Effector memory CD4-positive, alpha-beta T cell (primary cell): ENCODE measurements at regions not wholly inside any gene's neighbourhood (a gene's known extent, or its start where the extent isn't known, plus 50 kb on each side); places are given as distances from the start of the nearest gene placed in this dataset.
"Not testable (repeated sequence)": the region's sequence is repeated elsewhere in the genome, so short reads cannot be mapped to it uniquely, and the experiment has no call there.

Source experiments
- DNase-seq, 3 donors: peaks; one replicate each; pipeline ENCODE4 v3.0.0-alpha.2; 2020
- H3K27ac ChIP-seq: 2 replicates; pipeline ENCODE4 v1.7.0; 2013; ENCODE audit warnings: mild to moderate bottlenecking, low read length, moderate library complexity; ENCODE audit not compliant: insufficient read depth, poor library complexity, severe bottlenecking
- H3K27me3 ChIP-seq: replicated peaks from 2 replicates; pipeline ENCODE4 v1.7.0; 2013; ENCODE audit warnings: mild to moderate bottlenecking, low read length; ENCODE audit not compliant: insufficient read depth, control insufficient read depth, poor library complexity, severe bottlenecking
- H3K36me3 ChIP-seq: 2 replicates; pipeline ENCODE4 v1.7.0; 2013; ENCODE audit warnings: mild to moderate bottlenecking, low read length, moderate library complexity; ENCODE audit not compliant: control insufficient read depth, insufficient read depth
- H3K4me1 ChIP-seq: 2 replicates; pipeline ENCODE4 v1.7.0; 2013; ENCODE audit warnings: low read length, mild to moderate bottlenecking; ENCODE audit not compliant: control insufficient read depth, insufficient read depth, poor library complexity, severe bottlenecking
- H3K4me3 ChIP-seq: 2 replicates; pipeline ENCODE4 v1.7.0; 2013; ENCODE audit warnings: low read length, low read depth, mild to moderate bottlenecking; ENCODE audit not compliant: insufficient read depth, poor library complexity, severe bottlenecking
- H3K9me3 ChIP-seq: 2 replicates; pipeline ENCODE4 v1.7.0; 2013; ENCODE audit warnings: mild to moderate bottlenecking, low read length, moderate library complexity; ENCODE audit not compliant: control insufficient read depth

- H3K36me3 ChIP-seq, H3K4me3 ChIP-seq, H3K27me3 ChIP-seq, H3K9me3 ChIP-seq, H3K4me1 ChIP-seq, H3K27ac ChIP-seq, DNase-seq: not testable (repeated sequence)
These were observed 306.9 kb upstream of the IL12A start for GRCh38 chr3:159681717-159682116.

GRCh38 chr3:159685801-159686200 is 302.8 kb upstream of the IL12A start:
- no peak overlapping the region for H3K27ac ChIP-seq
- H3K4me3 ChIP-seq: no peak overlapping the region
- no peaks in the 10 kb centered on the region for H3K27me3 ChIP-seq
- no peaks in the 10 kb centered on the region for H3K9me3 ChIP-seq
- no peaks in the 10 kb centered on the region for H3K4me1 ChIP-seq
- no peak for DNase-seq
- H3K36me3 ChIP-seq: no peaks in the 10 kb centered on the region

GRCh38 chr3:159693226-159693625 is 295.4 kb upstream of the IL12A start:
- no peaks in the 10 kb centered on the region for H3K27me3 ChIP-seq
- no peaks in the 10 kb centered on the region for H3K9me3 ChIP-seq
- no peaks in the 10 kb centered on the region for H3K36me3 ChIP-seq
- no peak for DNase-seq
- H3K27ac ChIP-seq: no peak overlapping the region
- H3K4me3 ChIP-seq: no peak overlapping the region
- no peaks in the 10 kb centered on the region for H3K4me1 ChIP-seq

- Histone ChIP-seq H3K4me1 (no peaks in the 10 kb centered on the region), H3K27ac (no peak overlapping the region), H3K36me3 (no peaks in the 10 kb centered on the region), H3K4me3 (no peak overlapping the region), H3K27me3 (no peaks in the 10 kb centered on the region), H3K9me3 (no peaks in the 10 kb centered on the region)
- DNase-seq: no peak
These were observed 276.9 kb upstream of the IL12A start for GRCh38 chr3:159711560-159712333.

- Histone ChIP-seq H3K4me1 (no peaks in the 10 kb centered on the region), H3K27me3 (no peaks in the 10 kb centered on the region), H3K36me3 (no peaks in the 10 kb centered on the region), H3K4me3 (no peak overlapping the region), H3K27ac (no peak overlapping the region), H3K9me3 (no peaks in the 10 kb centered on the region)
- no peak for DNase-seq
These were observed 267.3 kb upstream of the IL12A start for GRCh38 chr3:159721324-159721723.

- Histone ChIP-seq H3K9me3 (no peaks in the 10 kb centered on the region), H3K27ac (no peak overlapping the region), H3K36me3 (no peaks in the 10 kb centered on the region), H3K27me3 (no peaks in the 10 kb centered on the region), H3K4me1 (no peaks in the 10 kb centered on the region), H3K4me3 (no peak overlapping the region)
- no peak for DNase-seq
These were observed 265.3 kb upstream of the IL12A start for GRCh38 chr3:159723295-159723694.

GRCh38 chr3:159724627-159725026 is 264.0 kb upstream of the IL12A start:
- Histone ChIP-seq H3K4me1 (no peaks in the 10 kb centered on the region), H3K9me3 (no peaks in the 10 kb centered on the region), H3K27me3 (no peaks in the 10 kb centered on the region), H3K4me3 (no peak overlapping the region), H3K27ac (no peak overlapping the region), H3K36me3 (no peaks in the 10 kb centered on the region)
- DNase-seq: no peak

- H3K27ac ChIP-seq: no peak overlapping the region
- no peak for DNase-seq
- no peaks in the 10 kb centered on the region for H3K9me3 ChIP-seq
- H3K36me3 ChIP-seq: no peaks in the 10 kb centered on the region
- no peak overlapping the region for H3K4me3 ChIP-seq
- no peaks in the 10 kb centered on the region for H3K27me3 ChIP-seq
- no peaks in the 10 kb centered on the region for H3K4me1 ChIP-seq
These were observed 262.2 kb upstream of the IL12A start for GRCh38 chr3:159726231-159726964.

- no peak overlapping the region for H3K27ac ChIP-seq
- H3K4me3 ChIP-seq: no peak overlapping the region
- DNase-seq: no peak
- H3K27me3 ChIP-seq: no peaks in the 10 kb centered on the region
- no peaks in the 10 kb centered on the region for H3K4me1 ChIP-seq
- no peaks in the 10 kb centered on the region for H3K36me3 ChIP-seq
- no peaks in the 10 kb centered on the region for H3K9me3 ChIP-seq
These were observed 261.1 kb upstream of the IL12A start for GRCh38 chr3:159727506-159727905.

- no peak for DNase-seq
- no peaks in the 10 kb centered on the region for H3K9me3 ChIP-seq
- no peaks in the 10 kb centered on the region for H3K4me1 ChIP-seq
- H3K36me3 ChIP-seq: no peaks in the 10 kb centered on the region
- no peaks in the 10 kb centered on the region for H3K27me3 ChIP-seq
- no peak overlapping the region for H3K27ac ChIP-seq
- H3K4me3 ChIP-seq: no peak overlapping the region
These were observed 257.4 kb upstream of the IL12A start for GRCh38 chr3:159731254-159731653.
